ENCODE measurements at regions not wholly inside any gene's neighbourhood (a gene's known extent, or its start where the extent isn't known, plus 50 kb on each side); places are given as distances from the start of the nearest gene placed in this dataset.
A peak's percentile ranks its signal among the peaks of the same experiment; 100 is the strongest.

GRCh38 chr18:41071826-41072225 lies 883.2 kb upstream of the PIK3C3 start:
- no peak overlapping the region for H3K4me3 Mint-ChIP-seq (ENCODE audit: unreplicated experiment)
- FAIRE-seq (no peak), DNase-seq (ENCODE audit: low read depth) (peak; percentile 33)
- peaks cover 9% of the 10 kb centered on the region for H3K4me1 ChIP-seq (ENCODE audit: insufficient read depth, low read length)
- H3K36me3 Mint-ChIP-seq (ENCODE audit: low read depth, unreplicated experiment) = no peaks in the 10 kb centered on the region
- H3K27me3 ChIP-seq (ENCODE audit: insufficient read depth, low read length) = no peaks in the 10 kb centered on the region
- H3K4me3 ChIP-seq (ENCODE audit: insufficient read depth, low read depth, low read length) = no peak overlapping the region
- H3K36me3 ChIP-seq (ENCODE audit: insufficient read depth, low read length) = no peaks in the 10 kb centered on the region
- H3K79me2 ChIP-seq (ENCODE audit: insufficient read depth, low read length) = no peaks in the 10 kb centered on the region
- TF ChIP-seq CTCF (IDR thresholded peaks at IDR 0.05; ENCODE audit: insufficient read depth, low read depth, low read length) (no peak), EZH2 (IDR thresholded peaks at IDR 0.05; ENCODE audit: insufficient read depth, low read length) (no peak)
- H3K4me1 Mint-ChIP-seq (ENCODE audit: low read depth, unreplicated experiment) = peaks cover 32% of the 10 kb centered on the region
- no peak overlapping the region for H3K27ac Mint-ChIP-seq (ENCODE audit: unreplicated experiment)
- no peak overlapping the region for H3K9ac ChIP-seq (ENCODE audit: low read length)
- no peaks in the 10 kb centered on the region for H3K9me3 ChIP-seq (ENCODE audit: insufficient read depth, low read depth, low read length)
- no peak overlapping the region for H3K27ac ChIP-seq (ENCODE audit: low read depth, low read length)
- no peaks in the 10 kb centered on the region for H3K27me3 Mint-ChIP-seq (ENCODE audit: low read depth, unreplicated experiment)
- no peak overlapping the region for H3K4me2 ChIP-seq (ENCODE audit: low read length)
- no peaks in the 10 kb centered on the region for H4K20me1 ChIP-seq (ENCODE audit: insufficient read depth, low read length)
- H2AFZ ChIP-seq (ENCODE audit: low read depth, low read length) = no peak overlapping the region
- H3K9me3 Mint-ChIP-seq (ENCODE audit: unreplicated experiment) = no peaks in the 10 kb centered on the region

DNA sequence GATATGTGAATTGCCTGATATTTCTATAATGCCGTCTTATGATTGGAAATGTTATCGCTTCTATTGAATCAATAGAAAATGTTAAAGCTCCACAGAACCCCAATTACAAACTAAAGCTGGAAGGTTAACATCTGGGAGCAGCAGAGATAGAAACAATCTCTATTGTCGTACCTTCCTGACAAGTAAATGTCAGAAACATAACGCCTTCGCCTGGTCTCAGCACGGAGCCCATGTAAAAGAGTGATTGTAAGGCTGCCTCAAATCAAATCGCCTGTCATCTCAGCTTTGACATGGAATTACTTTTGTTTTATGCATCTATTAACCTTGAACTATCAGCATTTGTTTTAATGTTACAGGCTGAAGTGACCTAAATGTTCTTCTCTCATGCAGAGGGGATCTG lies 885.9 kb upstream of the PIK3C3 start:
- H2AFZ ChIP-seq (ENCODE audit: low read depth, low read length) = no peak overlapping the region

More for the DNA sequence above, 885.9 kb upstream of the PIK3C3 start:
- peaks cover 14% of the 10 kb centered on the region for H3K4me1 Mint-ChIP-seq (ENCODE audit: low read depth, unreplicated experiment)
- Histone ChIP-seq H3K4me1 (ENCODE audit: insufficient read depth, low read length) (no peaks in the 10 kb centered on the region), H3K79me2 (ENCODE audit: insufficient read depth, low read length) (no peaks in the 10 kb centered on the region), H3K27ac (ENCODE audit: low read depth, low read length) (no peak overlapping the region), H3K9me3 (ENCODE audit: insufficient read depth, low read depth, low read length) (no peaks in the 10 kb centered on the region), H3K36me3 (ENCODE audit: insufficient read depth, low read length) (no peaks in the 10 kb centered on the region), H3K27me3 (ENCODE audit: insufficient read depth, low read length) (no peaks in the 10 kb centered on the region), H3K9ac (ENCODE audit: low read length) (no peak overlapping the region), H4K20me1 (ENCODE audit: insufficient read depth, low read length) (no peaks in the 10 kb centered on the region), H3K4me3 (ENCODE audit: insufficient read depth, low read depth, low read length) (no peak overlapping the region), H3K4me2 (ENCODE audit: low read length) (no peak overlapping the region)
- FAIRE-seq (no peak), DNase-seq (ENCODE audit: low read depth) (no peak)
- TF ChIP-seq CTCF (IDR thresholded peaks at IDR 0.05; ENCODE audit: insufficient read depth, low read depth, low read length) (no peak), EZH2 (IDR thresholded peaks at IDR 0.05; ENCODE audit: insufficient read depth, low read length) (no peak)
- no peaks in the 10 kb centered on the region for H3K36me3 Mint-ChIP-seq (ENCODE audit: low read depth, unreplicated experiment)
- H3K27me3 Mint-ChIP-seq (ENCODE audit: low read depth, unreplicated experiment) = no peaks in the 10 kb centered on the region
- no peak overlapping the region for H3K4me3 Mint-ChIP-seq (ENCODE audit: unreplicated experiment)
- H3K27ac Mint-ChIP-seq (ENCODE audit: unreplicated experiment) = no peak overlapping the region
- H3K9me3 Mint-ChIP-seq (ENCODE audit: unreplicated experiment) = no peaks in the 10 kb centered on the region
